Neutrophil (primary cell): ENCODE measurements at regions not wholly inside any gene's neighbourhood (a gene's known extent, or its start where the extent isn't known, plus 50 kb on each side); places are given as distances from the start of the nearest gene placed in this dataset.

ENCODE experiments used
- H3K27ac ChIP-seq: fragments of 200-600 bp; sonication (generic); 2 replicates; pipeline ENCODE4 v1.5.1; 2016; ENCODE audit warnings: mild to moderate bottlenecking, moderate library complexity
- H3K27me3 ChIP-seq: fragments of 200-600 bp; sonication (generic); 2 replicates; pipeline ENCODE4 v1.6.0; 2016; ENCODE audit warnings: mild to moderate bottlenecking
- H3K36me3 ChIP-seq: fragments of 200-600 bp; sonication (generic); 2 replicates; pipeline ENCODE4 v1.5.1; 2017
- H3K4me1 ChIP-seq, 2 experiments: fragments of 200-600 bp in 1 of 2; sonication (generic) in 1 of 2; 1 replicate in 1 of 2; 2 replicates in 1 of 2; pipeline versions ENCODE4 v1.5.1 to v1.6.1; 2013 to 2016; ENCODE audit warnings: low read depth in 1 of 2, low read length in 1 of 2, mild to moderate bottlenecking in 1 of 2, moderate library complexity in 1 of 2; ENCODE audit not compliant: control insufficient read depth in 1 of 2, insufficient read depth in 1 of 2
- H3K4me3 ChIP-seq, 2 experiments: fragments of 200-600 bp in 1 of 2; sonication (generic) in 1 of 2; 1 replicate in 1 of 2; 2 replicates in 1 of 2; pipeline ENCODE4 v1.5.1; 2013 to 2016; ENCODE audit warnings: low read depth in 1 of 2, low read length in 1 of 2, mild to moderate bottlenecking in 1 of 2, moderate library complexity in 1 of 2
- H3K9me3 ChIP-seq: fragments of 200-600 bp; sonication (generic); 2 replicates; pipeline ENCODE4 v1.5.1; 2016
- TF ChIP-seq, protein P1 (sequence below): fragments of 200-600 bp; sonication (generic); IDR thresholded peaks from 2 replicates; pipeline ENCODE4 v1.5.1; 2016; ENCODE audit warnings: antibody characterized with exemption

DNA sequence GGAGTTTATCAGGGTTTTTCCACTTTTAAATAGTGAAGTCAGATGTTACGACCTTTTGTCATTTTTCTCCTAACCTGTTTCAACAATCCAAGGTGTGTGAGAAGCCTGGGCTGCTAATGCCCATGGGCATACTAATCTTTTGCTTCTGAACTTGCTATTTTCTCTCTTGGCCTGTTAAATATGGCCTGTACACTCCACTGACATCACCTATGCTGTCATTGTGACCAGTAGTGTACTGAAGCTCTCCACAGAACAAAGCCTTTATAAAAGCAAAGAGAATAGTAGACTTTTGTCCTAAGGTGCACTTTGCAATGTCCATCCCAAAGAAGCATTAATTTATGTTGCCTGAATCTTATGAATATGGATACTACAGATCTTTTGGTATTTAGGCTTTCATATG lies 1490.5 kb downstream of the STIM2 start:
- no peaks in the 10 kb centered on the region for H3K36me3 ChIP-seq
- H3K4me1 ChIP-seq = no peaks in the 10 kb centered on the region
- TF ChIP-seq, protein P1, sequence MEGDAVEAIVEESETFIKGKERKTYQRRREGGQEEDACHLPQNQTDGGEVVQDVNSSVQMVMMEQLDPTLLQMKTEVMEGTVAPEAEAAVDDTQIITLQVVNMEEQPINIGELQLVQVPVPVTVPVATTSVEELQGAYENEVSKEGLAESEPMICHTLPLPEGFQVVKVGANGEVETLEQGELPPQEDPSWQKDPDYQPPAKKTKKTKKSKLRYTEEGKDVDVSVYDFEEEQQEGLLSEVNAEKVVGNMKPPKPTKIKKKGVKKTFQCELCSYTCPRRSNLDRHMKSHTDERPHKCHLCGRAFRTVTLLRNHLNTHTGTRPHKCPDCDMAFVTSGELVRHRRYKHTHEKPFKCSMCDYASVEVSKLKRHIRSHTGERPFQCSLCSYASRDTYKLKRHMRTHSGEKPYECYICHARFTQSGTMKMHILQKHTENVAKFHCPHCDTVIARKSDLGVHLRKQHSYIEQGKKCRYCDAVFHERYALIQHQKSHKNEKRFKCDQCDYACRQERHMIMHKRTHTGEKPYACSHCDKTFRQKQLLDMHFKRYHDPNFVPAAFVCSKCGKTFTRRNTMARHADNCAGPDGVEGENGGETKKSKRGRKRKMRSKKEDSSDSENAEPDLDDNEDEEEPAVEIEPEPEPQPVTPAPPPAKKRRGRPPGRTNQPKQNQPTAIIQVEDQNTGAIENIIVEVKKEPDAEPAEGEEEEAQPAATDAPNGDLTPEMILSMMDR = no peak
- no peak overlapping the region for H3K27ac ChIP-seq
- H3K9me3 ChIP-seq = no peaks in the 10 kb centered on the region
- H3K4me3 ChIP-seq = no peak overlapping the region
- H3K27me3 ChIP-seq = no peaks in the 10 kb centered on the region

GRCh38 chr4:28351826-28352225 lies 1491.2 kb downstream of the STIM2 start:
- TF ChIP-seq, protein P1 = no peak
- H3K4me3 ChIP-seq = no peak overlapping the region
- H3K27ac ChIP-seq = no peak overlapping the region
- no peaks in the 10 kb centered on the region for H3K27me3 ChIP-seq
- H3K4me1 ChIP-seq = no peaks in the 10 kb centered on the region
- H3K9me3 ChIP-seq = no peaks in the 10 kb centered on the region
- H3K36me3 ChIP-seq = no peaks in the 10 kb centered on the region

GRCh38 chr4:28354880-28355656 lies 1494.4 kb downstream of the STIM2 start:
- Histone ChIP-seq H3K27me3 (no peaks in the 10 kb centered on the region), H3K27ac (no peak overlapping the region), H3K36me3 (no peaks in the 10 kb centered on the region), H3K4me1 (no peaks in the 10 kb centered on the region), H3K9me3 (no peaks in the 10 kb centered on the region), H3K4me3 (no peak overlapping the region)
- TF ChIP-seq, protein P1 = no peak

GRCh38 chr4:28357990-28358389 lies 1497.3 kb downstream of the STIM2 start:
- no peaks in the 10 kb centered on the region for H3K27me3 ChIP-seq
- H3K9me3 ChIP-seq = no peaks in the 10 kb centered on the region
- TF ChIP-seq, protein P1 = no peak
- no peak overlapping the region for H3K27ac ChIP-seq
- no peak overlapping the region for H3K4me3 ChIP-seq
- no peaks in the 10 kb centered on the region for H3K36me3 ChIP-seq
- no peaks in the 10 kb centered on the region for H3K4me1 ChIP-seq

DNA sequence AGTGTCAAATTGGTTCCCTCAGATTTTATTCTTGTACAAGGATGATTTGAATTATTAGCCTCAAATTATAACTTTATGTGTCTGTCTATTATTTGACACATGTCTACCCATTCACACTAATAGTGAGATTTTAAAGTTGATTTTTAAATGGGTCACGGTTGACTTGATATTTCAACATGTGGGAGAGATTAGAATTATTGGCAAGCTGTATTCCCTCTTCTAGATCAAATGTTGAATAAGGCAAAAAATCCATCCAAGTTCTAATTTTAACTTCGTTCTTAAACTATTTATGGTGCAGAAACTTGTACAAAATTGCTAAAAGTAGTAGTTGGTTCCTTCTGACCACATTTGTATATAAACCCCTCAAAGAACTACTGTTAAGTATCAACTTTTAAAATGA lies 1498.0 kb downstream of the STIM2 start:
- Histone ChIP-seq H3K36me3 (no peaks in the 10 kb centered on the region), H3K4me1 (no peaks in the 10 kb centered on the region), H3K27ac (no peak overlapping the region), H3K9me3 (no peaks in the 10 kb centered on the region), H3K27me3 (no peaks in the 10 kb centered on the region), H3K4me3 (no peak overlapping the region)
- TF ChIP-seq, protein P1 = no peak
